Mucosa of descending colon (tissue), 3 donors: ENCODE measurements at regions not wholly inside any gene's neighbourhood (a gene's known extent, or its start where the extent isn't known, plus 50 kb on each side); places are given as distances from the start of the nearest gene placed in this dataset.

Experiments used
- ATAC-seq: fragments of 200-7000 bp; cut with Tn5 transposase; one replicate; pipeline ENCODE4 v1.9.1; 2020; ENCODE audit warnings: mild to moderate bottlenecking, moderate library complexity
- DNase-seq, 3 donors: peaks; one replicate each; pipeline ENCODE4 v3.0.0-alpha.2; 2020
- H3K36me3 ChIP-seq: fragments of 200-600 bp; one replicate; pipeline ENCODE4 v1.8.0; 2021; ENCODE audit warnings: low read depth, mild to moderate bottlenecking
- H3K4me1 ChIP-seq: fragments of 200-600 bp; one replicate; pipeline ENCODE4 v1.8.0; 2021; ENCODE audit warnings: low read depth, mild to moderate bottlenecking
- H3K4me3 ChIP-seq: fragments of 200-600 bp; one replicate; pipeline ENCODE4 v1.8.0; 2021; ENCODE audit warnings: mild to moderate bottlenecking
- H3K9me3 ChIP-seq: fragments of 200-600 bp; one replicate; pipeline ENCODE4 v1.8.0; 2021; ENCODE audit warnings: mild to moderate bottlenecking
- CTCF ChIP-seq: fragments of 200-600 bp; IDR thresholded peaks from one replicate; pipeline ENCODE4 v1.8.0; 2022; ENCODE audit warnings: antibody characterized with exemption, mild to moderate bottlenecking
- intact Hi-C, 2 donors: fragments of 100-400 bp; cut with DNase I in 1 of 2; cut with micrococcal nuclease in 1 of 2; formaldehyde crosslinking; loops; one replicate each; pipeline versions ENCODE4 v1.11.0 to v1.11.1; 2022; cut with DNase I, micrococcal nuclease
- donor health status: DM: no; HTN: no; CAD: no; lungs with moderate emphysema.
- donor health status: DM: no; HTN: no; CAD: no.
- donor health status: DM: no; HTN: yes; CAD: no.

GRCh38 chr1:223473601-223474344 is 80.6 kb downstream of the CCDC185 start:
- H3K4me3 ChIP-seq = no peak overlapping the region
- no peak for DNase-seq
- ATAC-seq = no peak
- no peak for TF ChIP-seq CTCF
- no peaks in the 10 kb centered on the region for H3K9me3 ChIP-seq
- no peaks in the 10 kb centered on the region for H3K4me1 ChIP-seq
- intact Hi-C loops = no loop called here
- no peaks in the 10 kb centered on the region for H3K36me3 ChIP-seq

GRCh38 chr1:223474804-223475203 is 81.6 kb downstream of the CCDC185 start:
- no peak for TF ChIP-seq CTCF
- intact Hi-C loops = no loop called here
- Histone ChIP-seq H3K9me3 (no peaks in the 10 kb centered on the region), H3K36me3 (no peaks in the 10 kb centered on the region), H3K4me3 (no peak overlapping the region), H3K4me1 (no peaks in the 10 kb centered on the region)
- DNase-seq (no peak), ATAC-seq (no peak)

GRCh38 chr1:223477456-223477855 is 84.2 kb downstream of the CCDC185 start:
- Histone ChIP-seq H3K4me3 (no peak overlapping the region), H3K9me3 (no peaks in the 10 kb centered on the region), H3K4me1 (no peaks in the 10 kb centered on the region), H3K36me3 (no peaks in the 10 kb centered on the region)
- no peak for TF ChIP-seq CTCF
- intact Hi-C loops = no loop called here
- no peak for ATAC-seq
- no peak for DNase-seq

- H3K36me3 ChIP-seq = no peaks in the 10 kb centered on the region
- H3K4me3 ChIP-seq = no peak overlapping the region
- H3K4me1 ChIP-seq = no peaks in the 10 kb centered on the region
- TF ChIP-seq CTCF = no peak
- no peaks in the 10 kb centered on the region for H3K9me3 ChIP-seq
- ATAC-seq (no peak), DNase-seq (no peak)
- intact Hi-C loops = no loop called here
Observed at GRCh38 chr1:223478606-223479005, 85.4 kb downstream of the CCDC185 start.

GRCh38 chr1:223479261-223479660 is 86.0 kb downstream of the CCDC185 start:
- Histone ChIP-seq H3K9me3 (no peaks in the 10 kb centered on the region), H3K36me3 (no peaks in the 10 kb centered on the region), H3K4me1 (no peaks in the 10 kb centered on the region), H3K4me3 (no peak overlapping the region)
- intact Hi-C loops = no loop called here
- ATAC-seq (no peak), DNase-seq (no peak)
- TF ChIP-seq CTCF = no peak
